ENCODE measurements at regions not wholly inside any gene's neighbourhood (a gene's known extent, or its start where the extent isn't known, plus 50 kb on each side); places are given as distances from the start of the nearest gene placed in this dataset.

- Mint-ChIP-seq H3K27me3 (ENCODE audit: low read depth) (no peaks in the 10 kb centered on the region), H3K9me3 (peaks cover 5% of the 10 kb centered on the region), H3K27ac (ENCODE audit: unreplicated experiment) (no peak overlapping the region), H3K4me1 (peaks cover 4% of the 10 kb centered on the region), H3K4me3 (no peak overlapping the region), H3K36me3 (ENCODE audit: low read depth) (no peaks in the 10 kb centered on the region)
- DNase-seq (ENCODE audit: low read depth, low spot score): no peak
- TF ChIP-seq CTCF (conservative IDR thresholded peaks at IDR 0.05): no peak
These were observed 658.3 kb downstream of the LTN1 start for GRCh38 chr21:28334407-28334806.

- TF ChIP-seq CTCF (conservative IDR thresholded peaks at IDR 0.05): no peak
- H3K9me3 Mint-ChIP-seq: peaks cover 5% of the 10 kb centered on the region
- H3K27me3 Mint-ChIP-seq (ENCODE audit: low read depth): no peaks in the 10 kb centered on the region
- no peaks in the 10 kb centered on the region for H3K36me3 Mint-ChIP-seq (ENCODE audit: low read depth)
- peaks cover 4% of the 10 kb centered on the region for H3K4me1 Mint-ChIP-seq
- H3K27ac Mint-ChIP-seq (ENCODE audit: unreplicated experiment): no peak overlapping the region
- H3K4me3 Mint-ChIP-seq: no peak overlapping the region
- DNase-seq (ENCODE audit: low read depth, low spot score): no peak
These were observed 659.0 kb downstream of the LTN1 start for GRCh38 chr21:28333578-28334075.

GRCh38 chr21:28332796-28333195 is 659.9 kb downstream of the LTN1 start:
- Mint-ChIP-seq H3K4me1 (peaks cover 4% of the 10 kb centered on the region), H3K36me3 (ENCODE audit: low read depth) (no peaks in the 10 kb centered on the region), H3K9me3 (peaks cover 5% of the 10 kb centered on the region), H3K27ac (ENCODE audit: unreplicated experiment) (no peak overlapping the region), H3K27me3 (ENCODE audit: low read depth) (no peaks in the 10 kb centered on the region), H3K4me3 (no peak overlapping the region)
- TF ChIP-seq CTCF (conservative IDR thresholded peaks at IDR 0.05): no peak
- no peak for DNase-seq (ENCODE audit: low read depth, low spot score)

- H3K4me1 Mint-ChIP-seq: no peaks in the 10 kb centered on the region
- TF ChIP-seq CTCF (conservative IDR thresholded peaks at IDR 0.05): no peak
- H3K27me3 Mint-ChIP-seq (ENCODE audit: low read depth): no peaks in the 10 kb centered on the region
- H3K36me3 Mint-ChIP-seq (ENCODE audit: low read depth): no peaks in the 10 kb centered on the region
- DNase-seq (ENCODE audit: low read depth, low spot score): no peak
- H3K4me3 Mint-ChIP-seq: no peak overlapping the region
- no peak overlapping the region for H3K27ac Mint-ChIP-seq (ENCODE audit: unreplicated experiment)
- H3K9me3 Mint-ChIP-seq: peaks cover 3% of the 10 kb centered on the region
These were observed 667.1 kb downstream of the LTN1 start for GRCh38 chr21:28325618-28326017.

DNA sequence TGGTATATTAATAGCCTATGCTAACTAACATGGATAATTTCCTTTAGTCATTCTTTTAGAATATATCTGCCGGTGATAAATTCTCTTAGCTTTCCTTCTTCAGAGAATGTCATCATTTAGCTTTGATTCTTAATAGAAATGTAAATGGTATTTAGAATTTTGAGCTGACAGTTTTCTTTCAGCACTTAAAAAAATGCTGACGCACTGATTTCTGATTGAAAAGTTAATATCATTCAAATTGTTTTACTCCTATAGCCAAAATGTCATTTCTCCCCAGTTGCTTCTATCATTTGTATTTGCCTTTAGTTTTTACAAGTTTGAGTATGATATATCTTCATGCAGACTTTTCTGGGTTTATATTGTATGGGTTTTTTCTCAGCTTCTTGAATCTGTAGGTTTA is 668.0 kb downstream of the LTN1 start:
- no peak for DNase-seq (ENCODE audit: low read depth, low spot score)
- TF ChIP-seq CTCF (conservative IDR thresholded peaks at IDR 0.05): no peak
- H3K27me3 Mint-ChIP-seq (ENCODE audit: low read depth): no peaks in the 10 kb centered on the region
- peaks cover 3% of the 10 kb centered on the region for H3K9me3 Mint-ChIP-seq
- no peaks in the 10 kb centered on the region for H3K36me3 Mint-ChIP-seq (ENCODE audit: low read depth)
- H3K27ac Mint-ChIP-seq (ENCODE audit: unreplicated experiment): no peak overlapping the region
- no peaks in the 10 kb centered on the region for H3K4me1 Mint-ChIP-seq
- H3K4me3 Mint-ChIP-seq: no peak overlapping the region

Data from neural crest cell (in vitro differentiated cells).